GM19468 (cell line): ENCODE measurements at regions not wholly inside any gene's neighbourhood (a gene's known extent, or its start where the extent isn't known, plus 50 kb on each side); places are given as distances from the start of the nearest gene placed in this dataset.

Experiments used
- ATAC-seq: cut with Tn5 transposase; IDR thresholded peaks from one replicate; pipeline ENCODE4 v1.9.1; 2021; ENCODE audit warnings: mild to moderate bottlenecking, moderate library complexity, moderate number of reproducible peaks; ENCODE audit not compliant: unreplicated experiment; ENCODE audit errors: extremely low read depth

DNA sequence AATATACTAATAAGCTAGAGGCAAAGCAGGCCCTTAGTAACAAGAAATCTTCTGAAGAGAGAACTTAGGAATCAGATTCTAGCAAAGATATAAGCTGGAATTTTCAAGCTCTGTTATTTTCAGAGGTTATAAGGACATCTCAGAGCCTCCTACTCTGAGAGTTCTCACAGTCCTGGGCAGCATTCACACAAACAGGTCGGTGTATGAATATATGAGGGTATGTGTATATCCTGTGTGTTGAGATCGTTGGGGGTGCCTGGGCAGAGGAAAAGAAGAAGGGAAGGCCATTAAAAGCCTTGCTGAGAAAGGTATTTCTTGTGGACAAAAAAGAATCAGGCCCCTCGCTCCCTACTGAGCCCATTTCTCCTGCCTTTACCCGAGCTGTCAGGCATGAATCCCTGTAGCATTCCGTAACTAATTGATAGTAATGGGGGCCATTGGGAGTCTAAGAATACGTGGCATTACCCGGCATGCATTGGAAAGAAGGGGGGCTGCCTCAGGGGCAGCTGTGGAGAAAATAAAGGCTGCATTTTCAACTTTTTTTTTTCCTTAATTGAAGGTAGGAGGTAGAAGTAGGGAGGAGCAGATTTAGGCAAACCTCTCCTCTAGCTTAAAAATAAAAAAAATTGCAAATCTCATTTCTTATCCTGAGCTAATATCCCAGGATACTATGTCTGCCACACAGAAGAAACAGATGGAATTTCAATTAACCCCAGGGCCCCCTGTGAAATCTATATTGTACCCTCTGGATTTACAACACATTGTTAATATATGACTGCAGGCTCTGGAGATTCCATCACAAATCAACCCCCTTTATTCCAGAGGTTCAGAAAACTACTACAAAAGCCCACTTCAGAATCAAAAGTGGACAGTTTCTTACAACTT, 103.8 kb downstream of the GTPBP8 start:
- no peak for ATAC-seq

DNA sequence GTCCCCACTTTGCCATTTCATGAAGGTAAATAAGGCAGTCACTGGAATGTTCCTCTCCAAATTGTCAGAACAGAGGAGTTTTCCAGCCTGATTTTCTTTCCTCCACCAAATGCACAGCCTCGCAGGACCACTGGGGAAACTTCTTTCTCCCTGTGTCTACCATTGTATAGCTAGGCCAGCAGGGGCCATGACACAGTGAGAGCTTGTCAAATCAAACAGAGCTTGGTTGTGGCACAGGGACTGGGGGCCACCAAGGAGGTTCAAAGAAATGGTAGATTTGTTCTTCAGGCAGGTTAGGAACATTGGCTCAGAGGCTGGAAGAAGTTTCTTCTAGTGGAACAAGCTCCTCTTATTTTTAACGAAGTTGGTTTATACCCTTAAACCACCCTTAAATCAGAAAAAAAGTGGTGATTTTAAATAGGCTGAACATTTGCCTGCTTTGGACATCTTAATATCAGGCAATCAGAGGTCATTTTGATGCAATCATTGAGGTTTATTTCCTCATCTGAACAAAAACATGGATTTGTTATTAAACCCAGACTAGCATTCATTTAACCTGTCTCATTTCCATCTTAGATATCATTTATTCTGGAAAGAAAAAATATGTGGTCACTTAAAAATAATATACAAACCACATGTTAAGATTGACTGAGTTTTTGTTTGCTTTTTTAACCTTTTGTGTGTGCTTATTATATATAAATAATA, 105.6 kb downstream of the GTPBP8 start:
- ATAC-seq: no peak

DNA sequence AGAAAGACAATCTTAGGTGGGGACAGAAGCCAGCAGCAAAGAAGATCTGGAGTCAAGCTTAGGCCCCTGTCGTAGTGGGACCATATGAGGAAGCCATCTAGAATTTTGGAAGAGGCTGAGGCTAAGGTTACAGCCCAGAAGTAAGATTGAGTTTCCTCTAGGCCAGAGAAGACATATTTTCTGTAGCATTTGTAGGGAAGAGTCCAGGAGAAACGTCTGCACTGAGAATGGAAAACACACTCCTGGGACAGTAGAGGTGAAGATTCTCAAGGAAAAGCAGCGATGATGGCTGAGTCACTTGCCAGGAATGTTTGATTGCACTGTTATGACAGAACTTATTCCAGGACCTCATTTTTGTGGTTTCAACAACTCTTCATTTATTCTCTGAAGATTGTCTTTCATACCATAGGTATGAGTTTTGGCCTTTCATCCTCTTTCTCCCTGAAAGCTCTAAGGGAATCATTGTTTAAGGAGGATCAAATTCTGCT, 107.2 kb downstream of the GTPBP8 start:
- ATAC-seq: no peak

DNA sequence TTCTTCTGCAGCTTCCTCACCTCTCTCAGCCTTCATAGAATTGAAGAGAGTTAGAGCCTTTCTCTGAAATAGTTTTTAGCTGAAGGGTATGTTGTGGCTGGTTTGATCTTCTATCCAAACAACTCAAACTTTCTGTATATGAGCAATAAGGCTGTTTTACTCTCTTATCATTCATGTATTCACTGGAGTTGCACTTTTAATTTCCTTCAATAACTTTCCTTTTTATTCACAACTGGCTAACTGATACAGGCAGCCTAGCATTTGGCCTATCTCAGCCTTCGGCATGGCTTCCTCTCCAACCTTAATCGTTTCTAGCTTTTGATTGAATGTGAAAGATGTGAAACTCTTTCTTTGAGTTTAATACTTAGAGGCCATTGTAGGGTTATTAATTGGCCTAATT, 109.3 kb downstream of the GTPBP8 start:
- no peak for ATAC-seq

DNA sequence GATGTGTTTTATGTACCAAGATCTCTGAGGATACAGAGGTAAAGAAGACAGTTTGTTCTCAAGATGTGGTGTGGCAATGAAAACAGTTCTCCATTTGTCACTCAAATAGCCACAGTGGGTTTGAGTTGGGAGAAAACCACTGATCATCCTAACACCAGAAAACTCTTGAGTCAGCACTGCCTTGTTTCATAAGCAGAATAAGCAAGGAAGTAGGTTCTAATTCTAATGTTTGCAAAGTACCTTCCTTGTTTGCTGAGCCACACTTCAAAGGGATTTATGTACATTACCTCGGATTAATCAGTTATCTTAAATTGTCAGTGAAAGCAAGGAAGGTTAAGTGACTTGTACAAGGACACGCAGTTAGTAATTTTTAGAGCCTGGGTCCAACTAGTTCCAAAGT, 107.8 kb upstream of the BOC start:
- no peak for ATAC-seq

DNA sequence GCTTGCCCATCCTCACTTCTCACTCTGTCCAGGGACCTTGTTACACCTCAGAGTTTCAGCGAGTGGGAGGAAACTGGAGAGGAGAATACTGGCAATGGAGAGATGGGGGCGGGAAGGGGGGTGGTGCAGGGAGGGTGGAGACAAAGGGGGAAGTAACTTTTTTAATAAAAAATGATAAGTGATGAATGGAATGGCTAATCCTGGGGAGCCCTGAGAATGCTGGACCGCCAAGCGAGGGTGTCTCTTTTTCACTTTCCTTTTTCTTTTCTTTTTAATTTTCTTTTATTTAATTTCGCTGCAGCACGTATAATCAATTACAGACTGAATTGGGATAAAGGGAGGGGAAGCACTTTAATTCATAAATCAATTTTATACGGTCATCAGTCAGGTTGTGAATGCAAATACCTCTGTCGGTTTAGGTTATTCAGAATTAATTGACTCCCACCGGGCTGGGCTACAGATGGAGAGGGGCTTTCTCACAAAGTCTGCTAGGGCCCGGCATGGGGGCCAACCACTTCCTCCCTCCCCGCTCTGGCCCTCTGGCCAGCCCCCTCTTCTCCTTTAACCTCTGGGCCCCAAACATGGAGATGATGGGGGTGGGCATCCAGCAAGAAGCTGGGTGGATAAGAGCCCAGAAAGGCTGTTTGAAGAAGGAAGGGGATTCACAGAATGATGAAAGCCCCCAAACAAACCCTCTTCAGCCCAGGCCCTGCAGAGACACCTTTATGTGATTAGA, 106.8 kb upstream of the BOC start:
- no peak for ATAC-seq

DNA sequence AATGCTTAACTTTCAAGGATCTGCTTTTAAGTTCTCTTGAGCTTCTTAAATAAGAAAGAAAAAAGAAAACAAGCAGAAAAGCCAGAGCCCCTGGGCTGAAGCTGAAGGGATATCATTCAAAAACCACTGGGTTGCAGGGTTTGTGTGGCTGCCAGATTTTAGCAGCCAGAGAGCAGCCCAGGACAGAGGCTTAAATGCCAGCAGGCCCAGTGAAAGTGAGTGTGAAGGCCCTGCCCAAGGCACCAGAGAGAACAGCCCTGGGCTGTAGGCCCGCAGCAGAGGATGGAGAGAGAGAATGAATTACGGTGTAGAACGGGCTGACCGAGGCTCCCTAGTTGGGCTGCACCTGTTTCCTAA, 106.3 kb upstream of the BOC start:
- ATAC-seq: no peak

DNA sequence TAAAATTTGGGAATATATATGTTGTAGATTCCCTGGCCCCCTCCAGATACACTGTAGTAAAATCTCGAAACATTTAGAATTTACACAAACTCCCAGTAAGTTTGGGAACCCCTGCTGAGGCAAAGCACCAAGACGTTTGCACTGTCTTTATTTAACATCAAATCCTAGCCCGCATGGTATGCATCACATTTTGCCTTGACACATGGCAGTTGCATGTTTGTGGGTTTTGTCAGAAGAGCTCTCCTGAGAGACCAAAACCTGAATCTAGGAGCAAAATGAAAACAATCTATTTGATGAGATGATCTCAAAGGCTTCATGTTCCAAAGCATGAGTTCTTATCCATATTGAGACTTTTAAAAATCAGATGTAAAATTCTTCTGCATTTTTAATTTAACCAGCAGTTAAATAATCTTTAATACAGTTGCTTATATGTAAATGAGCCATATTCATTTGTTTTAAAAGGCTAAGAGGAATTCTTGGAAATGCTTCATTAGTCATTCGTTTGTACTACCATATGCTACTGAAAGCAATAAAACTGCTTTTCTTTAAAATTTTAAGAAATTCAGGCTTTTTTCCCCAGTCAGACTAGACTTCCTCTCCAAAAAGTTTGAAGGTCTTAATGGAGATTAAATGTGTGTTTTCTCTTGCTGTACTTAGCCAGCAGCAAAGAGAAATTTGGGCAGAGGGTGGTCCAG, 105.2 kb upstream of the BOC start:
- ATAC-seq: no peak

DNA sequence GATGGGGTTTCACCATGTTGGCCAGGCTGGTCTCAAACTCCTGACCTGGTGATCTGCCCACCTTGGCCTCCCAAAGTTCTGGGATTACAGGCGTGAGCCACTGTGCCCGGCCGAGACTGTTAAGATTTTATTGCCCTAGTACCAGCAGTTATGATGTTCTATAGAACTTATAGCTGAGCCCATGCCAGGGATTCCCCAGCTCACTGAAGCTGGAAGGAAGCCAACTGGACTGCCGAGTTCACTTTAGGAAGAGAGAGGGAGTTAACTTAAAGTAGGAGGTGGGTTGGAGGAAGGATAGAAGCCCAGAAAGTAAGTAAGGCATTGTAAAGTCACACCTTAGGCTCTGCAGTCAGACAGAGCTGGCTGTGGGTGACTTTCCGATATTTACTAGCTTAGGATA, 101.1 kb upstream of the BOC start:
- ATAC-seq: no peak

DNA sequence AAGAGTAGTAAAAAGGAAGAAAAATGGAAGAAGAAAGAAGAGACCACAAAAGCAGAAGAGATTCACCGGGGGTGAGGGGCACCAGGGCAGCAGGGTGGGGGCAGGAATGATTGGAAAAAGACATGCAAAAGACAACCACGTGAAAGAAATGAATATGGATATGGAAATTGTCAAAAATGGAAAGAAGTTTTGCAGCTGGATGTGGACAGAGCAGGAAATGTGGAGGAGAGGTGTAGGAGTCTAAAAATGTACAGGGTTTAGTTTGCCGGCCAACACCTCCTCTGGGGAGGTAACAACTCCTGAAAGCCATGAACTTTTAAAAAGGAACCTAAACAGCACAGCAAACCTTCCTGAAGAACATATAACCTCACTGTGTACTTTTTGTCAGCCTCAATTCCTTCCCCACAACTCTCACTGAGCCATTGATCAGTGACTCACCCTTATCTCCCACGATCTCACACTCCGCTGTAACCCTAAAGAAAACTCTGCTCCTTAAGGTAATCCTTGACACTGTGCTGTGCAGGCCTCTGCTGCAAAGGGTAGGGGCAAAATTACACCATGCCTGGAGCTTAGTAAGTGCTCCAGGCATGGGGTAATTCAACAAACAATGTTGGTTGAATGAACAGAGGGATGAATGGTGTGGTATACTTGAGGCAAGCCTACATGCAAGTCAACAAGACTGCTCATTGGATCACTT, 100.2 kb upstream of the BOC start:
- ATAC-seq: no peak

DNA sequence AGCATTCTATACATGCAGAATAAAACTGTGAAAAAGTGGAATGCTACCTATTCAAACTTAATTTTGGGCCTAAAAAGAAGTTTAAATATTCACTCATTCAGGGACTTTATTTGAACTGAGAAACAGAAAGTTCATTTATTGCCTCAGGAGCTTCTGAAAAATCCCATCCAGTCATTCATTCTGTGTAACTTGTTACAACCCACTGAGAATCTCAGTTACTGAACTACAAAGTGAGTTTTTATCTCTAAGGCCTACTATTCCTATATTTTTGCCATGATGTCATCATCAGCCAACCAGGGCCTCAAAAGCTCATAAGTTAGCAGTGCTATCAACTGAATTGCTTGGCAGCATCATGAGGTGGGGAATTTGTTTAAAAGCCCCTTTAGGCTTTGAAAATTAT, 98.0 kb upstream of the BOC start:
- no peak for ATAC-seq

DNA sequence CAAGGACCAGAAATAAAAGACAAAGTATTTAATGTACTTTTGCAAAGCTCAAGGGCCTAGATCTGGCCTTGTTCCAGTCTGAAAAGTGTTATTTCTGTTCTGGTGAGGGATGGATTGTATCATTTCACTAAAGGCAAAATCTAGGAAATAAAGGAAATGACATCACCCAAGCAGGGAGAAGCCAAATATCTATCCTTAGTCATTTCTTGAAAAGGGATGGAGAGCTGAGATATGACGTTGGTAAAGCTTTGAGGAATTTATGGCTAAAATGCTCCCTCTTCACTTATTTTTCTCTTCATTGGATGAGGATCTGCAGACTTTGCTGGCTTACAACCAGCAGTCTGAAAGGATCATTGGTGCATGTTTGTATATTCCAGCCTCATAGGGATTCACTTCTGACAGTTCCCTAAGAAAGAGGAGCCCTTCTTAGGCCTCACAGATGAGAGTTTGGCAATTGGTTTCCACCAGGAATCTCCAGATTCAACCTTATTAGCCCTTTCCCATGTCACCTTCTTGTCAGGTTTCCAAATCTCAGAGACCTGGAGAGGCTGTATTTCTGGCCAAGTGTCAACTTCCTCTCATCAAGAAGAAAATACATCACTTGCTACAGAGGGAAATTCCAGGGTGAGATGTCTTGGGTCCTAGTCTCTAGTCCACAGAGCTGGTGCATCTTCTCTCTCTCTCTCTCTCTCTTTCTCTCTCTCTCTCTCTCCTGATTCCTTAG, 93.7 kb upstream of the BOC start:
- ATAC-seq: no peak

DNA sequence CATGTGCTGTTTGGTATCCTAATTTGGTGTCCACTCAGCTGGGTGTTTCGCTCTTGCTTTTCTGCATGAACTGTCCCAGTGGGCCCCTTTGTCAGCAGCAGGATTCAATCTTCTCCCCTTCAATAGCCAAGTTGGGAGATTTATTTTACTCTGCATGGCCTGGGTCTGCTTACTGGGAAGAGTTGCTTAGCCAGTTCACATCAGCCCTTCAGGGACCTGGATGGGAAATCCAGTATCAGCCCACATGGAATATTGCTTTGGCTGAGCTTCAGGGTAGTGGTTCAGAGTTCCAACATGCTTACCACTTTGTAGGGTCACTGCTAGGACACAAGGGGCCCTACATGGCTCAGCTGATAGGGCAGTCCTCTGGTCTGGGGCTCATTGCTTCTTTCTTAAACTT, 93.0 kb upstream of the BOC start:
- ATAC-seq: no peak

DNA sequence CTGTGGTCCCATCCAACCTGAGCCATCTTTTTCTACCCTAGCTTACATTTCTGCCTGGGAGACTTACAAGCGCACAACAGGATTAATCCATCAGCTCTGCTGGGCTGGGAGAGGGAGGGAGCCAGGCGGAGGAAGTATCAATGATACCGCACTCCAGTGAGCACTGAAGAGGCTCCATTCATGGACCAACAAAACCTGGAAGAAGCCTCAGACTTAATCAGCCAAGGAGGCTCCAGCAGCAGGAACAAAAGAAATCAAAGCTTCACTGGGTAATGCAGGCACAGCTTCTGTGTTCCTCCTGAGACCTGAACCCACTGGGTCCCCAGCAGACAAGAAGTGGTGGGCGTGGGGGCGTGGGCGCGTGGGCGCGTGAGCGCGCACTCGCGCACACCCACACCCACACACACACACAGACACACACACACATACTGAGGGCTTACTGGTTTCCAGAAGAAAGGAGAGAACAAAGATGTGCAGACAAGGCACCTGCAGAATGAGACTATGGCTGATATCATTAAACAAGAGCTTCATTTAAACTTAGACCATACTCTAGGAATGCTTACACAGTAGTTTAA, 87.0 kb upstream of the BOC start:
- ATAC-seq: no peak

DNA sequence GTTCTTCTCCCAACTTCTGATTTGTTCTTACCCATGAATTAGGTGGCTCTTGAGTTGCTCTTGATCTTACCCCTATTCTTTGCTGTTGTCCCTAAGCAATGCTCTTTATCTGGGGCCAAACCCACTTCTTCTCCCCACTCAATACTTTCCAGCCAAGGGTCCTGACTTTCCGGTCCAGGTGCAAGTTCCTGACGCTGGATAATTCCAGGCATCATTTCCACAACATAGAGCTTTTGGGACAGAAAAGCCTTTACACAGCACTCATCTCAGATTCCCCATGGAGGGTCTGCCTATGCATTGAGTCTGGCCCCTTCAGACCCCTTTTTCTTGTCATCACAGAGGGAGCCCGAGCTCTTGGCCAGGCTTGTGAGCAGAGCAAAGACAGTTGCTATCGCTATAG, 85.4 kb upstream of the BOC start:
- no peak for ATAC-seq

DNA sequence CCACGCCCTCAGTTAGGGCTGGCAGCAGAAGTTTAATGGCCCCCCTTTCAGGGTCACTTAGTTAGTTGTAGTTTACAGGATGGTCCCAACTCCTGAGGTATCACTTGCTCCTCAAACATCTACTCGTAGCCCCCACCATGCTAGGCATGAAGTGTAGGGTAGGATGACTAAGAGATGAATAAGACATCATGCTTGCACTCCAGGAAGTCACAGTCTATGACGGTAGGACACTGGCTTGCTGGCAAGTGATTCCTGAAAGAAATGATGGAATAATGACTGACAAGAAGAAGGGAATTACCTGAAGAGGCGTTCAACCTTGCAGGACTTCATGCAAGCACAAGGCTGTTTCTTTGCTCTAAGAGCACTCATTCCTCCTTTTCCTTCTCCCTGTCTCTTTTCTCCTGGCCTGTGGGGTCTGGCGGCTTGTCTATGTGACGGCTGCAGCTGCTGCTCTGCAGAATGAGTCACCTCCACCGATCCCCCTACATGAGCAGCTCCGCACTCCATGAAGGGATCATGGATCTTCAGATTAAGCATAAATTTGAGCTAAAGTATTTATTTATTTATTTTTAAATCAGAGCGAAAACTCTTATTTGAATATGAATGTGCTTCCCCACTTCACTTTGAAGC, 82.9 kb upstream of the BOC start:
- no peak for ATAC-seq

DNA sequence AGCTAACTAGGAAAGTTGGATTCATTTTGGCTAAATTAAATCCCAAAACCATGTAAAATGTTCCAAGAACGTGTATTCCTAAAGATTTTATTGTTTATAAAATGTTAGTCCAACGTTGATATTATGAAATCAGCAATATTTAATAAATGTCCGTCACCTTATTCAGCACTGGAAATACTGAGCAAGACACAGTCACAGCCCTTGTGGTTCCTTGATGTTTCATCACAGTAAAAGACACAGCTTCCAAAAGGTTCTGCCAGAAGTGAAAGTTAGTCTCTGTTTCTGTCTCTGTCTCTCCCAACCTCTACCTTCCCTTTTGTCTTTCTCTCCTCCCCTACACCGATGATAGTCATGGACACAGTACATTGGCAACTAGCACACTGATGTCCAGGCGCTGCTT, 82.2 kb upstream of the BOC start:
- ATAC-seq: no peak

DNA sequence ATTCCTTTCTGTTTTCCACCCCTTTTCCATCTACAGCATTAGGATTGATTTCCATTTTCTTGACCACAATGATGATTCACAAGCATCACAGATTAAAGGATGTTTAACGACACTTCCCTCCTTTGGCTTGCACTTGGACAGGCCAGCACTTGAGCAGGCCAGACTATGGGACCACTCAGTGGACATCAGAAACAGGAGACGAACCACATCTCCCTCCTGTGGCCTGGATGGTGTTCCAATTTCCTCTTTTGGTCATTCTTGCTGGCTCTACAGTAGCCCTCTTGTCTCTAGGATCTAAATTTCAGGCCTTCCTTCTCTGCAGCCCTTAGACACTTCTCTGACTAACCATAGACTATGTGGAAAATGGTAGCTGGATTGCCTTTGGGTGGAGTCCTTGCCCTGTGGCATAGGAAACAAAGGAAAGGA, 78.8 kb upstream of the BOC start:
- ATAC-seq: no peak
